ENCODE measurements at regions not wholly inside any gene's neighbourhood (a gene's known extent, or its start where the extent isn't known, plus 50 kb on each side); places are given as distances from the start of the nearest gene placed in this dataset.
A peak's percentile ranks its signal among the peaks of the same experiment; 100 is the strongest.

DNA sequence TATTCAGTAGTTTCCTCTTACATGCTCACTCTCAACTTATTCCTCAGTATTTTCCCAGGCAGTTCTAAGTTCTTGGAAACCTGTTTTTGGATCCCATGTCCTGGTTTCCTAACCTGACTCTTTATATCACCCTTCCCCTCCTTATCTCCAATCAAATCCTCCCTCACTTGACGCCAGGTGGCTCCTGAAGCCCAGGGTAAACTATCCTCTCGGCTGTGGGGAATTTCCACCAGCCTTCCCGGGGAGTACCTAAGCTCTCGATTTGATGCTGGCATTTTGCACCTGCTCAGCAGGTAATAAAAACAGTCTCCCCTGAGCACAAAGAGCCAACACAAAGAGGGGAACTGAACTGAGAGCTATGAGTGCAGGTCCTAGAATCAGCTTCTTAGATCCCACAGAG, 538.0 kb downstream of the SLC4A3 start:
- Histone ChIP-seq H3K4me1 (ENCODE audit: insufficient read depth) (peaks cover 4% of the 10 kb centered on the region), H3K27ac (no peak overlapping the region), H3K9me3 (no peaks in the 10 kb centered on the region), H3K36me3 (no peaks in the 10 kb centered on the region), H3K27me3 (no peaks in the 10 kb centered on the region), H3K4me3 (no peak overlapping the region)
- TF ChIP-seq CTCF (IDR thresholded peaks at IDR 0.05) (no peak), POLR2A (IDR thresholded peaks at IDR 0.05) (no peak), EP300 (IDR thresholded peaks at IDR 0.05) (no peak)
- 73 to 77% (median 73%) methylated on average over 4 of the region's 4 CpGs for WGBS, 3 donors
- intact Hi-C loops (cut with DNase I) = no loop called here
- DNase-seq = no peak

- DNase-seq = peak in 1 of 5 donors; percentile 20
Observed at GRCh38 chr2:220166616-220167015, 539.2 kb downstream of the SLC4A3 start.

DNA sequence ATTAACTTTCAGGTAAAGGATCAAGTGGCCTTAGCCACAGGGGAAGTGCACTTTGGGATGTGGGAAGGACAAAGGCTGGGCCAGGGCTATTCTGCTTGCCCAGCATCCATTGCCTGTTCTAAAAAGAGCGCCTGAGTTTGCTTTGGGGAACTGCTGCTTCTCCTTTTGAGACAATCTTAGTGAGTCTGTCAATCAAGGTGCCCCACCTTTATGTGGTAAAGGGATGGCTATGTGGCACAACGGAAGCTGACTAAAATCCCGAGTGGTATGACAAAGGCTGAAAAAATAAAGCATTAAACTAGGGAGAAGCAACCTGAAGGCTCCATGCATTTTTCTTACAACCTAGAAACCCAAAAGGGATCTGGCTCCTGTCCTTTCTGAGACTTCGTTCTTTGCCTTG, 540.5 kb downstream of the SLC4A3 start:
- Histone ChIP-seq H3K4me1 (ENCODE audit: insufficient read depth) (peaks cover 4% of the 10 kb centered on the region), H3K9me3 (no peaks in the 10 kb centered on the region), H3K27me3 (no peaks in the 10 kb centered on the region), H3K36me3 (no peaks in the 10 kb centered on the region), H3K27ac (no peak overlapping the region), H3K4me3 (no peak overlapping the region)
- DNase-seq = no peak
- intact Hi-C loops (cut with DNase I) = no loop called here
- 89 to 96% (median 93%) methylated on average over 4 of the region's 4 CpGs for WGBS, 3 donors
- no peak for TF ChIP-seq CTCF (IDR thresholded peaks at IDR 0.05)
- TF ChIP-seq POLR2A (IDR thresholded peaks at IDR 0.05) = no peak
- TF ChIP-seq EP300 (IDR thresholded peaks at IDR 0.05) = no peak

More at GRCh38 chr2:220166616-220167015, 539.2 kb downstream of the SLC4A3 start:
- intact Hi-C loops (cut with DNase I) = no loop called here
- Histone ChIP-seq H3K27ac (no peak overlapping the region), H3K4me1 (ENCODE audit: insufficient read depth) (peaks cover 4% of the 10 kb centered on the region), H3K4me3 (no peak overlapping the region), H3K9me3 (no peaks in the 10 kb centered on the region), H3K36me3 (no peaks in the 10 kb centered on the region), H3K27me3 (no peaks in the 10 kb centered on the region)
- TF ChIP-seq CTCF (IDR thresholded peaks at IDR 0.05) (no peak), POLR2A (IDR thresholded peaks at IDR 0.05) (no peak), EP300 (IDR thresholded peaks at IDR 0.05) (no peak)
- 47 to 65% (median 57%) methylated on average over 3 of the region's 3 CpGs for WGBS, 3 donors

DNA sequence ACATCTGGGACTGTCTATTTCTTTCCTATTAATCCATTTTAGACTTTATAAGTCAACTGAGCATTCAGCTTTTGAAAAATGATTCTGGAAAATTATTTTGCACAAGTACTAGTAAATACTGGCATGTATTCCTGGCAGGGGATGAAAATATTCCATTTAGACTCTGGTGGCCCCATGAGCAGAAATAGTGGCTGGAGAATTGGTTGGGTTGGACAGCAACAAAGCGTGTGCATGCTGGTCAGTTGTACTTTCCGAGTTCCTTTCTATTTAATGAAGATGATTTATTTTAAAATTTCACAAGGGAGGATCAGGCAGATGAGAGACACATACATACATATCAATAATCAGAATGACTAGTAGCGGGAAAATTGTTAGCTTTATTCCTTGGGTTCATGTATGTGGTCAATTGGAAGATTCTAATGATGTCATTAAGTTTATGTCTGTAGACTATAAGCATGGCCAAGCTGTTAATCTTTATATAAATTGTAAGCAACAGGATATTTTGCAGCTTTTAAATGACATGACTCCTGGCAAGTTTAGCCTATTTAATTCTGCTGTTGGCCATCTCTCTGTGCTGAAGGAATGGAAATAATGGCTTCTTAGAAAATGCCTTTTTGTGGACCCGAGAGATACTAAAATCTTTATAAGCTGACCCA, 541.6 kb downstream of the SLC4A3 start:
- WGBS, 3 donors = 75 to 92% (median 91%) methylated on average over 4 of the region's 4 CpGs
- Histone ChIP-seq H3K27me3 (no peaks in the 10 kb centered on the region), H3K9me3 (no peaks in the 10 kb centered on the region), H3K36me3 (no peaks in the 10 kb centered on the region), H3K4me1 (ENCODE audit: insufficient read depth) (peaks cover 4% of the 10 kb centered on the region), H3K27ac (no peak overlapping the region), H3K4me3 (no peak overlapping the region)
- no peak for DNase-seq
- TF ChIP-seq EP300 (IDR thresholded peaks at IDR 0.05) (no peak), CTCF (IDR thresholded peaks at IDR 0.05) (no peak), POLR2A (IDR thresholded peaks at IDR 0.05) (no peak)
- intact Hi-C loops (cut with DNase I) = no loop called here
